Caki2 (cell line): ENCODE measurements at regions not wholly inside any gene's neighbourhood (a gene's known extent, or its start where the extent isn't known, plus 50 kb on each side); places are given as distances from the start of the nearest gene placed in this dataset.
"Not testable (repeated sequence)": the region's sequence is repeated elsewhere in the genome, so short reads cannot be mapped to it uniquely, and the experiment has no call there.

Experiments
- DNase-seq: peaks from one replicate; pipeline ENCODE4 v3.0.0-alpha.2; 2015; ENCODE audit warnings: low read depth
- in situ Hi-C: cut with HindIII; loops from 2 replicates; pipeline ENCODE4 v1.10.0; 2016; ENCODE audit warnings: low sequenced_read_pairs, low pct_unique_long_range_greater_than_20kb, mixed read lengths

GRCh38 chr2:147430408-147430807 lies 414.4 kb upstream of the ACVR2A start:
- no peak for DNase-seq
- in situ Hi-C loops: no loop called here

GRCh38 chr2:147428120-147428747 lies 416.6 kb upstream of the ACVR2A start:
- DNase-seq: no peak
- in situ Hi-C loops: no loop called here

GRCh38 chr2:147425437-147426029 lies 419.3 kb upstream of the ACVR2A start:
- in situ Hi-C loops: no loop called here
- DNase-seq: peak; percentile 12

GRCh38 chr2:147424766-147425165 lies 420.1 kb upstream of the ACVR2A start:
- in situ Hi-C loops: no loop called here
- no peak for DNase-seq

GRCh38 chr2:147420947-147421675 lies 423.7 kb upstream of the ACVR2A start:
- no peak for DNase-seq
- in situ Hi-C loops: no loop called here

GRCh38 chr2:147420517-147420916 lies 424.3 kb upstream of the ACVR2A start:
- in situ Hi-C loops: no loop called here
- DNase-seq: no peak

- in situ Hi-C loops: no loop called here
- DNase-seq: peak; percentile 54
Observed at GRCh38 chr2:147416099-147416498, 428.7 kb upstream of the ACVR2A start.

GRCh38 chr2:147414656-147415055 lies 430.2 kb upstream of the ACVR2A start:
- DNase-seq, in situ Hi-C loops: not testable (repeated sequence)

GRCh38 chr2:147408357-147408756 lies 436.5 kb upstream of the ACVR2A start:
- DNase-seq: no peak
- in situ Hi-C loops: no loop called here

GRCh38 chr2:147405651-147406050 lies 439.2 kb upstream of the ACVR2A start:
- in situ Hi-C loops: no loop called here
- DNase-seq: no peak

GRCh38 chr2:147398996-147399395 lies 445.8 kb upstream of the ACVR2A start:
- in situ Hi-C loops: no loop called here
- no peak for DNase-seq

GRCh38 chr2:147398301-147398700 lies 446.5 kb upstream of the ACVR2A start:
- no peak for DNase-seq
- in situ Hi-C loops: no loop called here

- in situ Hi-C loops: no loop called here
- DNase-seq: no peak
Observed at GRCh38 chr2:147396890-147397289, 447.9 kb upstream of the ACVR2A start.

GRCh38 chr2:147394179-147394790 lies 450.5 kb upstream of the ACVR2A start:
- in situ Hi-C loops: no loop called here
- no peak for DNase-seq

- in situ Hi-C loops: no loop called here
- no peak for DNase-seq
Observed at GRCh38 chr2:147392180-147392579, 452.6 kb upstream of the ACVR2A start.

GRCh38 chr2:147390475-147390874 lies 454.4 kb upstream of the ACVR2A start:
- no peak for DNase-seq
- in situ Hi-C loops: no loop called here

GRCh38 chr2:147389218-147389617 lies 455.6 kb upstream of the ACVR2A start:
- in situ Hi-C loops: no loop called here
- DNase-seq: no peak

GRCh38 chr2:147388217-147388616 lies 456.6 kb upstream of the ACVR2A start:
- in situ Hi-C loops: no loop called here

GRCh38 chr2:147386284-147386683 lies 458.5 kb upstream of the ACVR2A start:
- no peak for DNase-seq
- in situ Hi-C loops: no loop called here

More at GRCh38 chr2:147388217-147388616, 456.6 kb upstream of the ACVR2A start:
- no peak for DNase-seq
